Hematopoietic multipotent progenitor cell treated with erythropoietin and hydrocortisone succinate and interleukin-3 and kit ligand, for 15 days (in vitro differentiated cells): ENCODE measurements at regions not wholly inside any gene's neighbourhood (a gene's known extent, or its start where the extent isn't known, plus 50 kb on each side); places are given as distances from the start of the nearest gene placed in this dataset.

Source experiments
- DNase-seq: peaks from one replicate; pipeline ENCODE4 v3.0.0-alpha.2; 2015; ENCODE audit warnings: low spot score

DNA sequence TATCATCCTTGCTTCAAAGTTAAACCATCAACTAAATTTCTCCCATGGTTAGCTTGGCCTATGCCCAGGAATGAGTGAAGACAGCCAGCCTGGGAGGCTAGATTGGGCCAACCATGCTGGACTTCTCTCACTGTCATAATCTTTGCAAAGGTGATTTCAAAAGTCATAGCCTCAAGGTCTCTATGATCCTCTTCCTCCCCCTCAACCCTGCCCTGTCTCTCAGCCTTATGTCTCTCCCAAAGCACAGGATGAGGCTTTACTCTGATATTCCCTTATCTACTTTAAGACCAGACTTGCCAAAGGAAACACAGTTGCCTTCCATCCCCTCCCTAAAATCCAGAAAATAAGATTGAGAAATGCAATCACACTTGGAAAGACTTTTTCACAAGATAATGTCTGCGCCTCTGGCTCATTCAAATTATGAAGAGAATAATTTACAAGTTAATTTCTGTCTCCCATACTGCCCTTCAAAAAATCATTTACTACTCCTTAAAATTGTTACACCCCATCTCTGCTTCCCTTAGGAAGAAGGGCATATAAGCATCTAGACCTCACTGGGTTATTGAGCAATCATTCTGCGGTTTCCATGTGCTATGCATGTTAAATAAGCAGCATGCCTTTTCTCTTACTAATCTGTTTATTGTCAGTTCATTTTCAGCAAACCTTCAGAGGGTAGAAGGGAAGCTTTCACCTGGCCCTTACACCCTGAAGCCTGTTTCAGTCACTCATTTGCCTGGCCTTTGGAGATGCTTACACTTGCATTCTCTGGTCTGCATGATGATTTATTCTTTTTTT, 113.8 kb upstream of the ANKRD55 start:
- DNase-seq = no peak

- no peak for DNase-seq
Observed at GRCh38 chr5:56346044-56346710, 113.0 kb upstream of the ANKRD55 start.

DNA sequence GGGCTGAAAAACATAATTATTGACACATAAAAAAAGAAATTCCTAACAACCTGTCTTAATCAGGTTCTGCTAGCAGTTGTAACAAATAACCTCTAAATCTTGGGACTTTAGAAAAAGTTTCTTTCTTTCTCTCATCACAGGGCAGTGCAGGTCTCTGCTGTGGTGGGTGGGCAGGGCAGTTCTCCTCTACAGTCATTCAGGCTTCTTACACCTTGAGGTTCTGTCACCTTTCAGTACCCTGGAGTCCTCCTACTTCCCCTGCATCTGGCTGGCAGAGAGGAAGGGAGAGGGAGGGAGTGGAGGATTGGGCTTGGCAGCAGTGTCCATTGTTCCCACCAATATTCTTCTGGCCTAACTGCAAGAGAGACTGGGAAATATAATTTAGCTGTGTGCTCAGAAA, 112.2 kb upstream of the ANKRD55 start:
- DNase-seq = no peak

DNA sequence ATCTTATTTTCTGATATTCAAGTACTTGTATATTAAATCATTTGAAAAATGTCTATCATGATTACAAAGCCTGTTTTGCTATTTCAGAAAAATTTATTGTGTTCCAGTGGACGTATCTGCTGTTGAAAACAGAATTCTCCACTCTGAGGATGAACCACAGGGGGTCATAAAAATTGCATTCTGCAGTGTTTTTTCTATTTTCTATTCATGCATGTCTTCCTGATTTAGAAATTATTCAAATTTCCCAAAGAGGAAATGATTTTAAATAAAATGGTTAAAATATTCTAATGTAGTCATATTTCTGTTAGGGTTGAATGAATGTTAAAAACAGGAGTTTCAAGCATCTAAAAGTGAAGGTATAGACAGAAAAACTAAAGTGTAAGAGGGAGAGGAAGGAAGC, 111.5 kb upstream of the ANKRD55 start:
- DNase-seq = no peak

DNA sequence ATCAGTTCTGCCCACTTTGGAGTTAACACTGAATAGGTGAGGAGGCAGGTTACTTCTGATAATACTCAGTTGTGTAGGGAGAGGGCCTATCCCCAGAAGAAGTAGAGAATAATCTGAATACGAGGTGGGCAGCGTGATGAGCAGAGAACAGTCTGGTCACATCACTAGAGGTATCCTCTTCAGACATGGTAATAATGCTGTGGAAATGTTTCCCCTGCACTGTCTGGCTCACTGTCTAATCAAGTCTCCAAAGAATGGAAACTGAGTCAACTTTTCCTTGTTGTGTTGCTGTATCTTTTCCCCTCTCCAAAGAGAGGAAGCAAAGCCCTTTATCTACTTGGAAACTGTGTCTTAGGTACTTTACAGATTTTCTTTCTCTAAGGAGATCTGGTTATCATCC, 110.9 kb upstream of the ANKRD55 start:
- DNase-seq = no peak

GRCh38 chr5:56342616-56343015, 109.5 kb upstream of the ANKRD55 start:
- no peak for DNase-seq

DNA sequence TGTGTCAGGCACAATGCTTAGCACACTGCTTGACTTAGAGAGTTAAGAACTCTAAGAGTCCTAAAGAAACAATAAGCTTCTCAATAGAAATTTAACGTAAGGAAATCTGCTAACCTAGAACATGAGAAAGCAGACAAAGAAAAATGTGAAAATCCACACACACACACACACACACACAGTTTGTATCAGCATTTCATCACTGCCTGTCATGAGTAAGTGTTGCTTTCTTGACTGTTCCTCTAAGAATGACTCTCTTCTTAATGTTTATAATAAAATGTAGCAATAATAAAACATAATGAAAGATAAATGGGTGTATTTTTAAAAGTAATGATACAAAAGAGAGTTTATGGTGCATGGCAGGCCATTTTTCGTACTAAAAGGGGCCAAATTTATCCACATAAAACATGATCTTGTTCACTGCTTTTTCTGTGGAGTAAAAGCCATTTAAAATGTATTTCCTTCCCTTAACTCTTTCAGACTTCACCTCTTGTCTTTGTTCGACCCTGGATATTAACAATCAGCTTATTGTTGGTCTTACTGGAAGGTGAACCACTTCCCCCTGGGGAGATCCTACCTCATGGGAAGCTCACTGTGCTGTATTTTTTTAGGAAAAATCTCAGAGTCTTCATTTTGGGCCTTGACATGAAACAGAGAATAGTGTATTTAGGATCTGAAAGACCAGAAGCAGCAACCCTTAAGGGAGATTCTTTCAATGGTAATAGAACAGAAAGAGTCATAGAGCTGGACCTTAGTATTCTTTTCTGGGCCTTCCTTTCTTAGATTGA, 107.3 kb upstream of the ANKRD55 start:
- DNase-seq = no peak

DNA sequence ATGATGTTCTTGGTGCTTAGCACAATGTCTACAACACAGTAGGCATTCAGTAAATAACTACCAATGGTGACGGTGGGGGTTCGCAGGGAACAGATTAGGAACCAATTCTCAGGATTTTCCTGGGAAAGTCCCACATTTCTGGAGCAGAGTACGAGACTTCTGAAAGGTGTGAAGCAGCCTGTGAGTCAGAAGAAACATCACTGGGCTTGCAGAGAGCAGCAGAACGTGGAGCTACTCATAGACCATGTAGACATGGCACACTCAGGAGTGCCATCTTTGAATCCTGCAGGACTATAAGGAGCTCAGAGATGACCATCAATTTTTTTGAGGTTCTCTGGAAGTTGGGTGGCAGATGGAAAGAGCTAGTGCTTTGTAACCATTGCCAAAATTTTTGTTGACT, 106.6 kb upstream of the ANKRD55 start:
- no peak for DNase-seq

DNA sequence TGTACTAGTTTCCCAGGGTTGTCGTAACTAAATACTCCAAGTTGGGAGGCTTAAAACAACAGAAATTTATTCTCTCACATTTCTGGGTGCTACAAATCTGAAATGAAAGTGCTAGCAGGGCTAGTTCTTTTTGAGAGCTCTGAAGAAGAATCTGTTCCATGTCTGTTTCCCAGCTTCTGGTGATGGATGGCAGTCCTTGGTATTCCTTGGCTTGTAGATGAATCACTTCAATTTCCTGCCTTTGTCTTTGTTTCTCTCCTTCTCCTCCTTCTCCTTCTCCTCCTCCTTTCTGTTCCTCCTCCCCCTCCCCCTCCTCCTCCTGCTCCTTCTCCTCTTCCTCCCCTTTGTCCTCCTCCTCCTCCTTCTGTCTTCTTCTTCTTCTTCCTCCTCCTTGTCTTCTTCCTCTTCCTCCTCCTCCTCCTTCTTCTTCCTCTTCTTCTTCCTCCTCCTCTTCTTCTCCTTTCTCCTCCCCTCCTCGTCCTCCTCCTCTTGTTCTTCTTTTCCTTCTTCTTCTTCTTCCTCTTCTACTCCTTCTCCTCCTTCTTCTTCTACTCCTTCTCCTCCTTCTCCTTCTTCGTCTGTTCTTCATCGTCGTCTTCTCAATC, 104.7 kb upstream of the ANKRD55 start:
- DNase-seq = no peak

- no peak for DNase-seq
Observed at GRCh38 chr5:56335212-56335611, 102.1 kb upstream of the ANKRD55 start.

- DNase-seq = no peak
Observed at GRCh38 chr5:56330806-56331205, 97.7 kb upstream of the ANKRD55 start.

DNA sequence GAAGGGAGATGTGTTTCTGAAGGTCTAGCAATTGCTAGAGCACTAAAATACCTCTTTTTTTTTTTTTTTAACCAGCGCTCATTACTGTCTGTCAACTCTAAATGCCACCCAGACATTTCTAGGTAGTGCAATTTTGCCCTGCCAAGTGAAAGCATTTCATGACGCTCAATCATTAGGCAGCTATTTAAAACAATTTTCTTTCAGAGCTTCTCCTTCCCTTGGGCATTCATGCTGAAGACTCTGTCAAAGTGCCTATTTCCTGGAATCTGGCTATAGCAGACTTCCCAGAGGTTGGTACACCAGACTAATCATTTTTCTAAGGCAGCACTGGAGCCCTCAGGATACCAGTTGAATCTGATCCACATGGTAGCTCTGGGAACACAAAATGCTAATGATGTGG, 97.0 kb upstream of the ANKRD55 start:
- DNase-seq = no peak

DNA sequence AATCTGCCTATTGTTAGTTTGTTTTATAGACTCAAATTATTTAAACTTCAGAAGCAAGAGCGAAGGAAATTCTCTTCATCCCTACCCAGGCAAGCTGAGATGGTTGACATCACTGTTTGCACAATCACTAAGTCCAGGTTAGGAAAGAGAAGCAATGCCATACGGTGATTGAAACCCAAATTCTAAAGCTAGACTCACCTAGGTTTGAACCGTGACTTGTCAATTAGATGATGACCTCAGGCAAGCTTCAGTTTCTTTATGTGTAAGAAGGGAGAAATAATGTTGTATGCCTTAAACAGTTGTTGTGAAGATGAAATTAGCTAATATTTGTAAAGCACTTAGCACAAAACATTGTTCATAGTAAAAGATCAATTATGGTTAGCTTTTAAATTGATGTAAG, 96.5 kb upstream of the ANKRD55 start:
- no peak for DNase-seq

GRCh38 chr5:56328753-56329560, 95.8 kb upstream of the ANKRD55 start:
- no peak for DNase-seq

DNA sequence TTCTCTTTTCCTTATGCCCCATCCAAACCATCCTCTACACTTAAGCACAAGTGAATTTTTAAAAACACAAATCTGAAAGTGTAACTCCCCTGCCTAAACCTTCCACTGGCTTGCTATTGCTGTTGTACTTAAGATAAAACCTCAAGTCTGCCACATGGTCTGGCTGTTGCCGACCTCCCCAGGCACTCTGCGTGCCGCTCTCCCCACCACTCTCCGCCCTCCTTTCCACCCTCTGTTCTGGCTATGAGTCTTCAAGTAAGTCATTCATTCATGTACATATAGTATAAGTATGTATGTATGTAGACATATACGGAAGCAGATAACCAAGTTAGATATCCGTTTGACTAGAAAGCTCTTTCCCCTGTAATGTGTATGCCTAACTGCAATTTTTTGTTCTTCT, 94.7 kb upstream of the ANKRD55 start:
- DNase-seq = no peak

- no peak for DNase-seq
Observed at GRCh38 chr5:56326770-56327169, 93.6 kb upstream of the ANKRD55 start.

DNA sequence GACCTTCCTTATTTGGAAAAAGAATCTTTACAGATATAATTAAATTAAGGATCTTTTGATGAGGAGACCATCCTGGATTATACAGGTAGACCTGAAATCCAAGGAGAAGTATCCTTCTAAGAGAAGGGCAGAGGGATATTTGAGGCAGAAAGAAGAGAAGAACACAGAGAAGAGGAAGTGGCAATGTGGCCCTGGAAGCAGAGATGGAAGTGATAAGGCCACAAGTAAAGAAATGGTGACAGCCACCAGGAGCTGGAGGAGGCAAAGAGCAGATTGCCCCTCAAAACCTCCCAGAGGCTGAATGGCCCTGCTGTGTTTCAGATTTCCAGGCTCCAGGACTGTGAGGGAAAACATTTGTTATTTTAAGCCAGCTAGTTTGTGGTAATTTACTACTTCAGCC, 93.0 kb upstream of the ANKRD55 start:
- no peak for DNase-seq

DNA sequence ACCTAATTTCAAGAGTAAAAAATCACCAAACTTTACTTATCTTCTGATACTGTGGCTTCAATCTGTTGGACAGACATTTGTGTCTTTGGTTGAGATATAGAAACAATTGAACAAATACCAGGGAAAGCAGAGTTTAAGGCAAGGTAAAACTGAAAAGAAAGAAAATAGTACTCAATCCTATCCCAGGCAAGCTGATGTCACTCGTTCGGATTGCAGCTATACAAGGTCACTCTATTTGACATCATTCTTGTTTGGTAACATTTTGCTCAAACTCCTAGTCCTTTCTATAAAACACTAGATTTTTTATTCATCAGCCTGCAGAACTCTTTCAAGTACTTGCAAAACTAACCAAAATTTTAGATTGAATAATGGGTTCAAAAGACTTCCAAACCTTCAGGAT, 91.9 kb upstream of the ANKRD55 start:
- no peak for DNase-seq

GRCh38 chr5:56323505-56323904, 90.4 kb upstream of the ANKRD55 start:
- DNase-seq = no peak

DNA sequence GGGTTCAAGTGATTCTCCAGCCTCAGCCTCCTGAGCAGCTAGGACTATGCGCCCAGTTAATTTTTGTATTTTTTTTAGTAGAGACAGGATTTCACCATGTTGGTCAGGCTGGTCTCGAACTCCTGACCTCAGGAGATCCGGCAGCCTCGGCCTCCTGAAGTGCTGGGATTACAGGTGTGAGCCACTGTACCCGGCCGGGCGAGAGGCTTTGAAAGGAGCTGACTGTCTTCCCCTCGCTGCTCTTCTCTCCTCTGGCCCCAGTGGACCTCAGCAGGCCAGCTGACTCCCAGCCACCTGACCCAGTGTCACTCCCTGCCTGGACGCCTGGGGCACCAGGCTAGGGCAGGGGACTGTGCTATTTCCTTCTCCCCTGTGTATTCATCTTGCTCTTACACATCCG, 89.5 kb upstream of the ANKRD55 start:
- DNase-seq = no peak

DNA sequence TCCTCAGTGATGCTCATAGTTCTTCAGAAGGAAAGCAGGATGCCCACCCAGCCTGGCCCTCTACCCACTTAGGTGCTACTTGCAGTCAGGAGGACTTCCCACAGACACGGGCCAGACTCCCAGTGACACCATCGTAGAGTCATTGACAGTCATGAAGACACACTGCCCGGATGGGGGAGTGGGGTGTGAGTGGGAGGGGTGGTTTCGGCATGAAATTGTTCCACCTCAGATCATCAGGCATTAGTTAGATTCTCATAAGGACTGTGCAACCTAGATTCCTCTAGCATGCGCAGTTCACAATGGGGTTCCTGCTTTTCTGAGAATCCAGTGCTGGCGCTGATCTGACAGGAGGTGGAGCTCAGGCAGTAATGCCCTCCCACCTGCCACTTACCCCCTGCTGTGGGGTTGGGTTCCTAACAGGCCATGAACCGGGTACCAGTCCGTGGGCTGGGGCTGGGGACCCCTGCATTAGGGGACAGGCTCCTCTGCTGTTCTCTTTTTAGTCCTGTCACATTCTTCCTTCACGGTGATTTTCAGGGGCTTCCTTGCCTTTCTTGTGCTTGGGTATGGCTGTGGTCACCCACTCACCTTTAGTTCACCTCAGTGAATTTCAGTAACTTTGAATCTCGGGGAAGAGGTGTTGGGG, 88.2 kb upstream of the ANKRD55 start:
- DNase-seq = no peak
